Mesendoderm (in vitro differentiated cells): ENCODE measurements at regions not wholly inside any gene's neighbourhood (a gene's known extent, or its start where the extent isn't known, plus 50 kb on each side); places are given as distances from the start of the nearest gene placed in this dataset.

Source experiments
- DNase-seq: peaks from one replicate; pipeline ENCODE4 v3.0.0; 2013
- H2AK5ac ChIP-seq: 2 replicates; pipeline ENCODE4 v1.6.1; 2013; ENCODE audit warnings: low read length, inconsistent platforms
- H2BK120ac ChIP-seq: 2 replicates; pipeline ENCODE4 v1.6.1; 2013; ENCODE audit warnings: low read depth, mild to moderate bottlenecking, low read length, moderate library complexity, mixed read lengths
- H2BK15ac ChIP-seq: replicated peaks from 2 replicates; pipeline ENCODE4 v1.6.1; 2013; ENCODE audit warnings: low read depth, mild to moderate bottlenecking, moderate library complexity
- H2BK5ac ChIP-seq: 2 replicates; pipeline ENCODE4 v1.6.1; 2013; ENCODE audit warnings: low read length, inconsistent platforms
- H3K18ac ChIP-seq: 2 replicates; pipeline ENCODE4 v1.6.1; 2013; ENCODE audit warnings: mild to moderate bottlenecking, low read length, mixed read lengths
- H3K23ac ChIP-seq: one replicate; pipeline ENCODE4 v1.6.1; 2013; ENCODE audit warnings: low read length
- H3K27ac ChIP-seq: 2 replicates; pipeline ENCODE4 v1.5.1; 2013; ENCODE audit warnings: low read depth, mild to moderate bottlenecking, inconsistent platforms, low read length, moderate library complexity
- H3K27me3 ChIP-seq: 2 replicates; pipeline ENCODE4 v1.6.1; 2013; ENCODE audit warnings: low read length, control low read depth, mild to moderate bottlenecking, inconsistent platforms; ENCODE audit not compliant: insufficient read depth, poor library complexity
- H3K36me3 ChIP-seq: 2 replicates; pipeline ENCODE4 v1.6.1; 2013; ENCODE audit warnings: low read length, inconsistent platforms; ENCODE audit not compliant: control insufficient read depth, insufficient read depth
- H3K4ac ChIP-seq: one replicate; pipeline ENCODE4 v1.6.1; 2013; ENCODE audit warnings: low read depth, mild to moderate bottlenecking, low read length, moderate library complexity
- H3K4me1 ChIP-seq: 2 replicates; pipeline ENCODE4 v1.6.1; 2013; ENCODE audit warnings: low read depth, low read length, inconsistent platforms; ENCODE audit not compliant: control insufficient read depth
- H3K4me2 ChIP-seq: 2 replicates; pipeline ENCODE4 v1.6.1; 2013; ENCODE audit warnings: low read length
- H3K4me3 ChIP-seq: 2 replicates; pipeline ENCODE4 v1.5.1; 2013; ENCODE audit warnings: mild to moderate bottlenecking, low read length
- H3K56ac ChIP-seq: one replicate; pipeline ENCODE4 v1.6.1; 2013; ENCODE audit warnings: low read length
- H3K79me1 ChIP-seq: 2 replicates; pipeline ENCODE4 v1.6.1; 2013; ENCODE audit warnings: low read length, inconsistent platforms
- H3K79me2 ChIP-seq: 2 replicates; pipeline ENCODE4 v1.6.1; 2013; ENCODE audit warnings: mild to moderate bottlenecking, low read length; ENCODE audit not compliant: control insufficient read depth, insufficient read depth
- H3K9ac ChIP-seq: 2 replicates; pipeline ENCODE4 v1.6.1; 2013; ENCODE audit warnings: low read length, inconsistent platforms
- H4K5ac ChIP-seq: one replicate; pipeline ENCODE4 v1.6.1; 2013; ENCODE audit warnings: low read length
- H4K8ac ChIP-seq: one replicate; pipeline ENCODE4 v1.6.1; 2013; ENCODE audit warnings: low read depth, mild to moderate bottlenecking, control low read depth, low read length, moderate library complexity
- WGBS: extraction: QIAGEN DNeasy Blood & Tissue Kit; methylation state at CpG from one replicate; pipeline ENCODE4 v1.1.7; 2013; ENCODE audit warnings: low lambda C conversion rate, missing lambda C conversion rate; ENCODE audit not compliant: insufficient coverage; ENCODE audit errors: extremely low coverage; 5-methylcytosine and 5-hydroxymethylcytosine counted together

GRCh38 chr13:54859827-54860226, 1831.2 kb downstream of the OLFM4 start:
- H3K18ac ChIP-seq = no peak overlapping the region
- no peak overlapping the region for H2BK5ac ChIP-seq
- no CpG with 5 or more reads among the region's 1 CpG for WGBS

GRCh38 chr13:54875111-54875510, 1846.5 kb downstream of the OLFM4 start:
- Histone ChIP-seq H2BK5ac (no peak overlapping the region), H2BK15ac (no peak overlapping the region), H3K27ac (no peak overlapping the region), H3K27me3 (no peaks in the 10 kb centered on the region), H2BK120ac (no peak overlapping the region), H4K8ac (no peak overlapping the region), H3K4me1 (no peaks in the 10 kb centered on the region), H3K79me1 (no peaks in the 10 kb centered on the region), H3K79me2 (no peaks in the 10 kb centered on the region), H3K56ac (no peak overlapping the region), H3K4ac (no peak overlapping the region), H4K5ac (no peak overlapping the region), H3K36me3 (no peaks in the 10 kb centered on the region), H2AK5ac (no peak overlapping the region), H3K23ac (no peak overlapping the region), H3K9ac (no peak overlapping the region), H3K18ac (no peak overlapping the region), H3K4me2 (no peak overlapping the region), H3K4me3 (no peak overlapping the region)
- DNase-seq = peak; percentile 53
- WGBS = no CpG with 5 or more reads among the region's 3 CpGs

More at GRCh38 chr13:54859827-54860226, 1831.2 kb downstream of the OLFM4 start:
- Histone ChIP-seq H3K27me3 (no peaks in the 10 kb centered on the region), H2BK15ac (no peak overlapping the region), H2AK5ac (no peak overlapping the region), H3K36me3 (no peaks in the 10 kb centered on the region), H3K56ac (no peak overlapping the region), H3K4me2 (no peak overlapping the region), H3K23ac (no peak overlapping the region), H3K4me1 (no peaks in the 10 kb centered on the region), H3K79me1 (no peaks in the 10 kb centered on the region), H4K8ac (no peak overlapping the region), H3K4ac (no peak overlapping the region), H4K5ac (no peak overlapping the region), H3K27ac (no peak overlapping the region), H3K9ac (no peak overlapping the region), H3K4me3 (no peak overlapping the region), H3K79me2 (no peaks in the 10 kb centered on the region), H2BK120ac (no peak overlapping the region)
- DNase-seq = no peak

- Histone ChIP-seq H3K23ac (no peak overlapping the region), H2BK15ac (no peak overlapping the region), H4K5ac (no peak overlapping the region), H3K4ac (no peak overlapping the region), H3K27ac (no peak overlapping the region), H3K56ac (no peak overlapping the region), H4K8ac (no peak overlapping the region), H2AK5ac (no peak overlapping the region), H2BK5ac (no peak overlapping the region), H3K4me2 (no peak overlapping the region), H3K18ac (no peak overlapping the region), H3K79me1 (no peaks in the 10 kb centered on the region), H3K4me1 (no peaks in the 10 kb centered on the region), H3K36me3 (no peaks in the 10 kb centered on the region), H3K79me2 (no peaks in the 10 kb centered on the region), H3K9ac (no peak overlapping the region), H3K27me3 (no peaks in the 10 kb centered on the region), H3K4me3 (no peak overlapping the region), H2BK120ac (no peak overlapping the region)
- no CpG with 5 or more reads among the region's 2 CpGs for WGBS
- DNase-seq = no peak
These were observed 1850.4 kb downstream of the OLFM4 start for GRCh38 chr13:54879036-54879435.

- H3K79me1 ChIP-seq = no peaks in the 10 kb centered on the region
- H2BK120ac ChIP-seq = no peak overlapping the region
- H2BK15ac ChIP-seq = no peak overlapping the region
- no peak overlapping the region for H4K8ac ChIP-seq
- no peak overlapping the region for H3K4me2 ChIP-seq
- H3K27me3 ChIP-seq = no peaks in the 10 kb centered on the region
- no peak overlapping the region for H3K18ac ChIP-seq
- WGBS = no CpG with 5 or more reads among the region's 3 CpGs
- H3K27ac ChIP-seq = no peak overlapping the region
- no peak overlapping the region for H3K23ac ChIP-seq
- H3K56ac ChIP-seq = no peak overlapping the region
- H3K4me3 ChIP-seq = no peak overlapping the region
- H3K36me3 ChIP-seq = no peaks in the 10 kb centered on the region
- H3K79me2 ChIP-seq = no peaks in the 10 kb centered on the region
- no peak overlapping the region for H4K5ac ChIP-seq
- no peak for DNase-seq
- no peak overlapping the region for H3K4ac ChIP-seq
- H2AK5ac ChIP-seq = no peak overlapping the region
- H2BK5ac ChIP-seq = no peak overlapping the region
- no peak overlapping the region for H3K9ac ChIP-seq
- H3K4me1 ChIP-seq = no peaks in the 10 kb centered on the region
These were observed 1856.1 kb downstream of the OLFM4 start for GRCh38 chr13:54884682-54885081.

GRCh38 chr13:54890976-54891375, 1862.4 kb downstream of the OLFM4 start:
- Histone ChIP-seq H3K23ac (no peak overlapping the region), H4K5ac (no peak overlapping the region), H3K79me2 (no peaks in the 10 kb centered on the region), H3K4me1 (no peaks in the 10 kb centered on the region), H4K8ac (no peak overlapping the region), H2BK120ac (no peak overlapping the region), H3K79me1 (no peaks in the 10 kb centered on the region), H2BK5ac (no peak overlapping the region), H3K4me2 (no peak overlapping the region), H3K18ac (no peak overlapping the region), H3K4ac (no peak overlapping the region), H3K27ac (no peak overlapping the region), H3K9ac (no peak overlapping the region), H3K56ac (no peak overlapping the region), H3K36me3 (no peaks in the 10 kb centered on the region), H3K27me3 (no peaks in the 10 kb centered on the region), H2AK5ac (no peak overlapping the region), H2BK15ac (no peak overlapping the region), H3K4me3 (no peak overlapping the region)
- peak; percentile 28 for DNase-seq
- WGBS = no CpG with 5 or more reads among the region's 2 CpGs

- Histone ChIP-seq H2BK120ac (no peak overlapping the region), H3K27ac (no peak overlapping the region), H3K23ac (no peak overlapping the region), H4K5ac (no peak overlapping the region), H3K36me3 (no peaks in the 10 kb centered on the region), H2BK5ac (no peak overlapping the region), H3K4me2 (no peak overlapping the region), H3K79me1 (no peaks in the 10 kb centered on the region), H3K56ac (no peak overlapping the region), H3K18ac (no peak overlapping the region), H3K27me3 (no peaks in the 10 kb centered on the region), H4K8ac (no peak overlapping the region), H2AK5ac (no peak overlapping the region), H3K4me1 (no peaks in the 10 kb centered on the region), H3K4me3 (no peak overlapping the region), H3K9ac (no peak overlapping the region), H3K4ac (no peak overlapping the region), H3K79me2 (no peaks in the 10 kb centered on the region), H2BK15ac (no peak overlapping the region)
- WGBS = no CpG with 5 or more reads among the region's 1 CpG
- no peak for DNase-seq
These were observed 1872.7 kb downstream of the OLFM4 start for GRCh38 chr13:54901316-54901715.
